HG03060 (cell line): ENCODE measurements at regions not wholly inside any gene's neighbourhood (a gene's known extent, or its start where the extent isn't known, plus 50 kb on each side); places are given as distances from the start of the nearest gene placed in this dataset.

Experiments used
- ATAC-seq: cut with Tn5 transposase; IDR thresholded peaks from one replicate; pipeline ENCODE4 v1.9.1; 2021; ENCODE audit warnings: low read depth, moderate number of reproducible peaks; ENCODE audit not compliant: unreplicated experiment

DNA sequence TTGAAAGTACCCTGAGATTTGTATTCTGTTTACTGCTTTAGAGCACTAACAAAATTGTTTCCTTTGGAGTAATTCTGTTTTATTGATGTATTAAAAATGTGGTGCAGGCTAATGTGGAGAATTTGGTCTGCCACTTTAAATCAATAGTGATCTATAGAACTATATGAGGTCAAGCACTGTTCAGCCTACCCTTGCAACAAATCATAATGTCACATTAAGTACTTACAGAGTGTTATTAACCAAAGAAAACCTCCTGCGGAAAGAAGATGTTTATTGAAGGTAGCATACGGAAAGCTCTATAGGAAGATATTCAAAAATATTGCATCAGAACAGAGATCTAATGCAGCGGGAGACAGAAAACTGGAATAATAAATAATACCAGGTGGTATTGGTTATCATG, 865.0 kb upstream of the TYRP1 start:
- no peak for ATAC-seq

GRCh38 chr9:11833056-11833455, 860.1 kb upstream of the TYRP1 start:
- no peak for ATAC-seq

- no peak for ATAC-seq
These were observed 824.4 kb upstream of the TYRP1 start for GRCh38 chr9:11868795-11869194.

DNA sequence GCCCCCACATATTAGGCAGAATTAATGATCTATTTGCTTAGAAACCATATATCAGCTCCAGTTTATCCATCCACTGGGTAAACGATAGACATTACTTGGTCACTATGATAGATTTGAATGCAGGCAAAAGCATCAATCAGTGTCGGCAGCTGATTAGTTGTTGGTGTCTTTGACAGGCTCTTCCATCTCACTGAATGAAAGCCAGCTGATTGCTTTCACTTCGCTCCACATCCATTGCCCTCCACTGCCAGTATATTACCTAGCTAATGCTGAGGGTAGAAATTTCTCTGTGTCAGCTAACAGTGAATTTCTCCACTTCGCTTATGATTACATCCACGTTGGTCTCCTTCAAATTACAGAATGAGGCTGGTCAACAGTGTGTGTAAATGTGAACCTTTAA, 821.3 kb upstream of the TYRP1 start:
- ATAC-seq = no peak

- ATAC-seq = no peak
These were observed 820.7 kb upstream of the TYRP1 start for GRCh38 chr9:11872471-11872870.

DNA sequence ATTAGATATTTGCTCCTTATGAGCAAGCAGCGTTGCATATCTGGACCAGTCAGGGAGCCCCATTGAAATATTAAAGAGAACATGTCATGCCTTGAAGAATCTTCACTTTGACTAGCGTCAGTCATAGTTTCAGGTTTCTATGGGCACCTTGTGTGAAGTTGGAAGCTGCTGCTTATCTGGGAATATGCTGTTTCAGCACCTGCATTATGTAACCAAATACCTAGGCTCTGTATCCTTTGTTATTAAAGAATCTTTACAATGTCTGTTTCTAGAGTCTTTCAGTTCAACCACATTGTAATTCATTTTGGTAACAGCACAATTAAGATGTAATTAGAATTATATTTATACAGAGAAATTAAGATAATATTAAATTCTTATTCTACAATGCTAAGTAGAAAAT, 818.8 kb upstream of the TYRP1 start:
- ATAC-seq = no peak

DNA sequence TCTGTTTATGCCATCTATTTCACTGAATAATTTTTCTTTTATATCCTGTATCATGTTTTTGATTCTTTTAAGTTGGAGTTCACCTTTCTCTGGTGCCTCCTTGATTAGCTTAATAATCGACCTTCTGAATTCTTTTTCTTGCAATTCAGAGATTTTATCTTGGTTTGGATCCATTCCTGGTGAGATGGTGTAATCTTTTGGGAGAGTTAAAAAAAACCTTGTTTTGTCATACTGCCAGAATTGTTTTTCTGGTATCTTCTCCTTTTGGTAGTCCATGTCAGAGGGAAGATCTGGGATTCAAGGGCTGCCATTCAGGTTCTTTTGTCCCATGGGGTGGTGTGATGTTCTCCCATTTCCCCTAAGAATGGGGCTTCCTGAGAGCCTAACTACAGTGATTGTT, 800.8 kb upstream of the TYRP1 start:
- ATAC-seq = no peak

- ATAC-seq = no peak
These were observed 799.9 kb upstream of the TYRP1 start for GRCh38 chr9:11893331-11893730.

DNA sequence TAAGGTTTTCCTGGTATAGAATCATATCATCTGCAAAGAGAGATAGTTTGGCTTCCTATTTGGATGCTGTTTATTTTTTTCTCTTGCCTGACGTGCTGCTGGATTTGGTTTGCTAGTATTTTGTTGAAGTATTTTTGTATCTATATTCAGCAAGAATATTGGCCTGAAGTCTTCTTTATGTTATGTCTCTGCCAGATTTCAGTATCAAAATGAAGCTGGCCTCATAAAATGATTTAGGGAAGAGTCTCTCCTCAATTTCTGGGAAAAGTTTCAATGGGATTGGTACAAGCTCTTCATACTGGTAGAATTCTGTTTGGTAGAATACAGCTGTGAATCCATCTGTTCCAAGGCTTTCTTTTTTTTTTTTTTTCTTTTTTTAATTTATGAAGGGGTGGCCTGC, 799.0 kb upstream of the TYRP1 start:
- no peak for ATAC-seq

GRCh38 chr9:11902610-11903009, 790.6 kb upstream of the TYRP1 start:
- ATAC-seq = no peak

- ATAC-seq = no peak
These were observed 777.5 kb upstream of the TYRP1 start for GRCh38 chr9:11915699-11916098.

DNA sequence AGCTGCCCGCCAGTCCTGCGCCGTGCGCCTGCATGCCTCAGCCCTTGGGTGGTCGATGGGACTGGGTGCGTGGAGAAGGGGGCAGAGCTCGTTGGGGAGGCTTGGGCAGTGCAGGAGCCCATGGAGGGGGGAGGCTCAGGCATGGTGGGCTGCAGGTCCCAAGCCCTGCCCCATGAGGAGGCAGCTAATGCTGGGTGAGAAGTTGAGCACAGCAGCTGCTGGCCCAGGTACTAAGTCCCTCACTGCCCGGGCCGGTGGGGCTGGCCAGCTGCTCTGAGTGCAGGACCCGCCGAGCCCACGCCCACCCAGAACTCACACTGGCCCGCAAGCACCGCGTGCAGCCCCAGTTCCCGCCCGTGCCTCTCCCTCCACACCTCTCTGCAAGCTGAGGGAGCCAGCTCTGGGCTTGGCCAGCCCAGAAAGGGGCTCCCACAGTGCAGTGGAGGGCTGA, 764.3 kb upstream of the TYRP1 start:
- no peak for ATAC-seq

GRCh38 chr9:11931109-11931508, 762.1 kb upstream of the TYRP1 start:
- no peak for ATAC-seq

GRCh38 chr9:11931751-11932150, 761.4 kb upstream of the TYRP1 start:
- no peak for ATAC-seq

- no peak for ATAC-seq
These were observed 759.3 kb upstream of the TYRP1 start for GRCh38 chr9:11933926-11934325.

GRCh38 chr9:11946531-11946930, 746.7 kb upstream of the TYRP1 start:
- ATAC-seq = no peak

DNA sequence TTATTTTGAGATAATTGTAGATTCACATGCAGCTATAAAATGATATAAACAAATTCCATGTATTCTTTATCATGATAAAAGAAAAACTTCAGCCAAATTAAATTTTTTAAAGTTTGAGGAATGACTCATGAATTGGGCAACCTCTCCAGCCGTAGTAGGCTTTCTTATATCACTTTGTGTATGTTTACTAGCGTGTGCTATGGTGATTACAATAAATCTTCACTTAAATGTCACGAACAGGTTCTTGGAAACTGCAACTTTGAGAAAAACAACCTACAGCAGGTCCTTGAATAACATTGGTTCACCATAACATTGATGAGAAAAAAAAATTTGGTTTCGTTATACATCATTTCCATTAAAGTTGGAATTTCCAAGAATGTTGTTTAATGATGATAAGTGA, 730.9 kb upstream of the TYRP1 start:
- ATAC-seq = no peak

- no peak for ATAC-seq
These were observed 726.4 kb upstream of the TYRP1 start for GRCh38 chr9:11966786-11967185.

DNA sequence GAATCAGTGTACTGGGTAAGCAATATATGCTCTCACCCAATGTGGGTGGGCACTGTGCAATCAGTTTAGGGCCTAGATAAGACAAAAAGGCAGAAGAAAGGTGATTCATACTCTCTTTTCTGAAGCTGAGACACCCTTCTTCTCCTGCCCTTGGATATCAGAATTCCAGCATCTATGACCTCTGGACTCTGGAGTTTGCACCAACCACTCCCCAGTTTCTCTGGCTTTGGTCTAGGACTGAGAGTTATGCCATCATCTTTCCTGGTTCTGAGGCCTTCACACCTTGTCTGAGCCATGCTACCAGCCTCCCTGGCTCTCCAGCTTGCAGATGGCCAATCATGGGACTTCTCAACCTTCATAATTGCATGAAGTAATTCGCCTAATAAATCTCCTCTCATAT, 724.6 kb upstream of the TYRP1 start:
- ATAC-seq = no peak

DNA sequence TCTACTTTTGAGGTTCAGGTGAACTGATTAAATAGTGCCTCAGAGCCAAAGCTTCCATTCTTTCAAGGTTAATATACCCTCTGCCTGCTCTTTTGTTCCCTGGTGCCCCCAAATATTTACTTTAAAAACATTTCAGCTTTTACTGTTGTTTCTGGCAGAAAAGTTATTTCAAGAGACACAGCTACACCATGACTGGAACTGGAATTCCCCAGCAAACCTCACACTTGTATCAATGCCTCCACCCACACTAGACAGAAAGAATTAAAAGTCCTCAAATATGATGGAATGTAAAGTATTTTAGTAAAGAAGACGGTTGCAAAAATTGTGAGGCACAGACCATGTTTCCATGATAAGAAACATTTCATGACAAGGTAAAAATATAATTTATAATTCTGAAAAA, 720.2 kb upstream of the TYRP1 start:
- ATAC-seq = no peak

GRCh38 chr9:11973511-11973910, 719.7 kb upstream of the TYRP1 start:
- ATAC-seq = no peak

- no peak for ATAC-seq
These were observed 700.3 kb upstream of the TYRP1 start for GRCh38 chr9:11992866-11993265.

GRCh38 chr9:12014488-12014887, 678.7 kb upstream of the TYRP1 start:
- ATAC-seq = no peak

DNA sequence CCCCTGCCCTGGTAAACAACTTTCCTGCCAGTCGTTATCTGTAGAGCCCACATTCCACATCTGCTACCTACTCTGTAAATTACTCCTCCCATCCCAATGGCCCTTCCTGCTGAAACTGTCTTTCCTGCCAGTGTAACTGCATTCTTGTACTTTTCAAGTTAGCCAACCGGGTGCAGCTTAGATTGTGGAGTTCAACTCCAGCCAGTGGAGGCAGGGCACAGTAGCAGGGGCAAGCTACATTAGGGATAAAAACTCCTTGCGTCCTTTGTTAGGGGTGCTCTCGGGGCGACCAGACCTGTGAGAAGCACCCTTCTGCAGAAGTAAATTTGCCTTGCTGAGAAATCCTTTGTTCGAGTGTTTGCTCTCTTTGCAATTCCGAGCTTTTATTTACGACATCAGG, 639.0 kb upstream of the TYRP1 start:
- ATAC-seq = no peak
